Panc1 (cell line): ENCODE measurements at regions not wholly inside any gene's neighbourhood (a gene's known extent, or its start where the extent isn't known, plus 50 kb on each side); places are given as distances from the start of the nearest gene placed in this dataset.

Experiments used
- ATAC-seq: fragments of 200-7000 bp; cut with Tn5 transposase; 2 replicates; pipeline ENCODE4 v1.9.1; 2020; ENCODE audit warnings: mild to moderate bottlenecking, moderate library complexity
- BruUV-seq: library from RNA; stranded (reverse); fragments of 400-500 nt; replicated peaks from 2 replicates; lab custom pipeline; 2021; lab: Mats Ljungman, UMichigan
- CTCF ChIA-PET: fragments of 300-600 bp; sonication (Branson Sonifier 250); formaldehyde crosslinking; loops from one replicate; lab custom pipeline; 2022; ENCODE audit warnings: antibody characterized with exemption; lab: Charles Lee
- POLR2A ChIA-PET: fragments of 300-600 bp; sonication (Branson Sonifier 250); formaldehyde crosslinking; loops from one replicate; lab custom pipeline; 2022; ENCODE audit warnings: antibody characterized with exemption; lab: Charles Lee
- DNase-seq: peaks from one replicate; pipeline ENCODE4 v3.0.0-alpha.2; 2010; ENCODE audit warnings: low read depth, low spot score
- H3K27ac ChIP-seq: 2 replicates; pipeline ENCODE4 v1.5.1; 2011; ENCODE audit warnings: mild to moderate bottlenecking, low read length, inconsistent platforms
- H3K27me3 ChIP-seq: fragments of 200-500 bp; sonication (Bioruptor generic); 2 replicates; pipeline ENCODE4 v1.6.0; 2014; ENCODE audit warnings: low read length, inconsistent platforms; ENCODE audit not compliant: control insufficient read depth, insufficient read depth
- H3K36me3 ChIP-seq: fragments of 200-500 bp; sonication (Bioruptor generic); 2 replicates; pipeline ENCODE4 v1.5.1; 2014; ENCODE audit warnings: inconsistent platforms, mild to moderate bottlenecking, low read length, moderate library complexity; ENCODE audit not compliant: control insufficient read depth, insufficient read depth
- H3K4me1 ChIP-seq: 2 replicates; pipeline ENCODE4 v1.5.1; 2011; ENCODE audit warnings: inconsistent platforms, mild to moderate bottlenecking, low read length, moderate library complexity; ENCODE audit not compliant: control insufficient read depth, insufficient read depth
- H3K4me3 ChIP-seq, 2 experiments: 2 replicates each; pipeline ENCODE4 v1.5.1; 2011 to 2012; ENCODE audit warnings: low read depth in 2 of 2, low read length in 2 of 2, mild to moderate bottlenecking in 2 of 2, inconsistent platforms in 1 of 2, moderate library complexity in 1 of 2
- H3K9me3 ChIP-seq: fragments of 200-500 bp; sonication (Bioruptor generic); 2 replicates; pipeline ENCODE4 v1.5.1; 2014; ENCODE audit warnings: low read depth, mild to moderate bottlenecking, inconsistent platforms, low read length, moderate library complexity; ENCODE audit not compliant: control insufficient read depth, insufficient read depth
- POLR2AphosphoS5 ChIP-seq: IDR thresholded peaks from 2 replicates; pipeline ENCODE4 v1.6.1; 2012; ENCODE audit warnings: mild to moderate bottlenecking, low read depth, low read length, moderate library complexity
- SIN3A ChIP-seq: IDR thresholded peaks from 2 replicates; pipeline ENCODE4 v1.6.1; 2012; ENCODE audit warnings: low read depth, mild to moderate bottlenecking, low read length, moderate library complexity, borderline replicate concordance; ENCODE audit not compliant: insufficient read depth
- TCF7L2 ChIP-seq: IDR thresholded peaks from 2 replicates; pipeline ENCODE4 v1.6.1; 2011; ENCODE audit warnings: mild to moderate bottlenecking, low read depth, low read length, inconsistent platforms
- in situ Hi-C: cut with HindIII; loops from 2 replicates; pipeline ENCODE4 v1.10.0; 2016; ENCODE audit warnings: low sequenced_read_pairs, low pct_unique_long_range_greater_than_20kb
- intact Hi-C: fragments of 100-400 bp; cut with micrococcal nuclease; formaldehyde crosslinking; loops from one replicate; pipeline ENCODE4 v1.10.0; 2022; ENCODE audit not compliant: unreplicated experiment
- TF ChIP-seq, protein P1 (sequence below), 2 experiments: IDR thresholded peaks; 2 replicates each; pipeline ENCODE4 v1.6.1; 2011 to 2012; ENCODE audit warnings: low read depth in 2 of 2, control low read depth in 1 of 2, low read length in 1 of 2, mild to moderate bottlenecking in 1 of 2, moderate library complexity in 1 of 2; ENCODE audit not compliant: insufficient read depth in 1 of 2
- TF ChIP-seq, protein P2 (sequence below): fragments of 450-650 bp; IDR thresholded peaks from 2 replicates; pipeline ENCODE4 v1.5.1; 2017; ENCODE audit warnings: mild to moderate bottlenecking

DNA sequence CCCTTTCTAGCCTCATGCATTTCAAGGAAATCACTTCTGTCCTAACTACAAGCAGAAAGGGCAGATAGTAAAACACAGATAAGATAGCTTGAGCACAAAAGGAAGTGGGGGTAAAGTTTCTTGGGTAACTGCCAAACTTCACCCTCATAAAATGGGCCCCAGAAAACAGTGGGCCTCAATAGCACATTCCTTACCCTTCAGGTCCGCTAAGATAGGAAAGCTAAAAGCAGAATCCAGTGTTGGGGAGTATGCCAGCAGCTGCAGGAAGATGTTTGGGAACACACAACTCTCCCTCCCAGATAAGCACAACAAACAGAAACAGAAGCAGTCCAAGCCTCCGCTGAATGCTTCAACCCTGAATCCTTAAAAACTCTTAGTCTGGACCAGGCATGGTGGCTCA is 110.9 kb upstream of the MGAT4C start:
- no peaks in the 10 kb centered on the region for H3K36me3 ChIP-seq
- intact Hi-C loops (no loop called here), in situ Hi-C loops (no loop called here)
- BruUV-seq: no TSS peak
- POLR2A ChIA-PET: no interaction called here
- H3K27ac ChIP-seq: no peak overlapping the region
- TF ChIP-seq SIN3A (no peak), POLR2AphosphoS5 (no peak), TCF7L2 (no peak)
- TF ChIP-seq, protein P1, sequence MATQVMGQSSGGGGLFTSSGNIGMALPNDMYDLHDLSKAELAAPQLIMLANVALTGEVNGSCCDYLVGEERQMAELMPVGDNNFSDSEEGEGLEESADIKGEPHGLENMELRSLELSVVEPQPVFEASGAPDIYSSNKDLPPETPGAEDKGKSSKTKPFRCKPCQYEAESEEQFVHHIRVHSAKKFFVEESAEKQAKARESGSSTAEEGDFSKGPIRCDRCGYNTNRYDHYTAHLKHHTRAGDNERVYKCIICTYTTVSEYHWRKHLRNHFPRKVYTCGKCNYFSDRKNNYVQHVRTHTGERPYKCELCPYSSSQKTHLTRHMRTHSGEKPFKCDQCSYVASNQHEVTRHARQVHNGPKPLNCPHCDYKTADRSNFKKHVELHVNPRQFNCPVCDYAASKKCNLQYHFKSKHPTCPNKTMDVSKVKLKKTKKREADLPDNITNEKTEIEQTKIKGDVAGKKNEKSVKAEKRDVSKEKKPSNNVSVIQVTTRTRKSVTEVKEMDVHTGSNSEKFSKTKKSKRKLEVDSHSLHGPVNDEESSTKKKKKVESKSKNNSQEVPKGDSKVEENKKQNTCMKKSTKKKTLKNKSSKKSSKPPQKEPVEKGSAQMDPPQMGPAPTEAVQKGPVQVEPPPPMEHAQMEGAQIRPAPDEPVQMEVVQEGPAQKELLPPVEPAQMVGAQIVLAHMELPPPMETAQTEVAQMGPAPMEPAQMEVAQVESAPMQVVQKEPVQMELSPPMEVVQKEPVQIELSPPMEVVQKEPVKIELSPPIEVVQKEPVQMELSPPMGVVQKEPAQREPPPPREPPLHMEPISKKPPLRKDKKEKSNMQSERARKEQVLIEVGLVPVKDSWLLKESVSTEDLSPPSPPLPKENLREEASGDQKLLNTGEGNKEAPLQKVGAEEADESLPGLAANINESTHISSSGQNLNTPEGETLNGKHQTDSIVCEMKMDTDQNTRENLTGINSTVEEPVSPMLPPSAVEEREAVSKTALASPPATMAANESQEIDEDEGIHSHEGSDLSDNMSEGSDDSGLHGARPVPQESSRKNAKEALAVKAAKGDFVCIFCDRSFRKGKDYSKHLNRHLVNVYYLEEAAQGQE (IDR thresholded peaks at IDR 0.05; ENCODE audit: insufficient read depth in 1 of 2, low read depth in 2 of 2, low read length in 1 of 2): no peak
- TF ChIP-seq, protein P2, sequence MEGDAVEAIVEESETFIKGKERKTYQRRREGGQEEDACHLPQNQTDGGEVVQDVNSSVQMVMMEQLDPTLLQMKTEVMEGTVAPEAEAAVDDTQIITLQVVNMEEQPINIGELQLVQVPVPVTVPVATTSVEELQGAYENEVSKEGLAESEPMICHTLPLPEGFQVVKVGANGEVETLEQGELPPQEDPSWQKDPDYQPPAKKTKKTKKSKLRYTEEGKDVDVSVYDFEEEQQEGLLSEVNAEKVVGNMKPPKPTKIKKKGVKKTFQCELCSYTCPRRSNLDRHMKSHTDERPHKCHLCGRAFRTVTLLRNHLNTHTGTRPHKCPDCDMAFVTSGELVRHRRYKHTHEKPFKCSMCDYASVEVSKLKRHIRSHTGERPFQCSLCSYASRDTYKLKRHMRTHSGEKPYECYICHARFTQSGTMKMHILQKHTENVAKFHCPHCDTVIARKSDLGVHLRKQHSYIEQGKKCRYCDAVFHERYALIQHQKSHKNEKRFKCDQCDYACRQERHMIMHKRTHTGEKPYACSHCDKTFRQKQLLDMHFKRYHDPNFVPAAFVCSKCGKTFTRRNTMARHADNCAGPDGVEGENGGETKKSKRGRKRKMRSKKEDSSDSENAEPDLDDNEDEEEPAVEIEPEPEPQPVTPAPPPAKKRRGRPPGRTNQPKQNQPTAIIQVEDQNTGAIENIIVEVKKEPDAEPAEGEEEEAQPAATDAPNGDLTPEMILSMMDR: no peak
- no peak overlapping the region for H3K4me3 ChIP-seq
- H3K4me1 ChIP-seq: no peaks in the 10 kb centered on the region
- ATAC-seq (no peak), DNase-seq (no peak)
- CTCF ChIA-PET: no interaction called here
- no peaks in the 10 kb centered on the region for H3K27me3 ChIP-seq
- H3K9me3 ChIP-seq: no peaks in the 10 kb centered on the region

DNA sequence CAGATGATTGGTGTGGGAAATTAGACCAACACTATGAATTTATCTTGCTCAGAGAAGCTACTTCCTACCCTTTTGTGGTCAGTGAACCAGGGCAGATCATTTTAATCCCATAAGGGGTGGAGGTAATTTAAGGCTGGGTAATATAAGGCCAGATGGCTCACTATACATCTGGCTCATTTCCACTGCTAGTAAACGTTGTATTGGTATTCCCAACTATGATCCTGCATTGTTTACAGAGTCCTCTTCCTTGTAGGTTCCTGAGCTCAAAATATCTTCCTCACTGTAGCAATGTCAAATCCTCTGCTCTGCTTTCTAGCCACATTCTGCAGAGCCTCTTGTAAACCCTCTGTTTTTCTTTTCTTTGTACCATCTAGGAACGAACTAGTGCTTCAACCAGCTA is 93.0 kb upstream of the MGAT4C start:
- H3K4me3 ChIP-seq: no peak overlapping the region
- ATAC-seq: no peak
- H3K4me1 ChIP-seq: no peaks in the 10 kb centered on the region
- H3K27me3 ChIP-seq: no peaks in the 10 kb centered on the region
- H3K9me3 ChIP-seq: no peaks in the 10 kb centered on the region
- intact Hi-C loops (no loop called here), in situ Hi-C loops (no loop called here)
- BruUV-seq: no TSS peak
- no peak for DNase-seq
- H3K27ac ChIP-seq: no peak overlapping the region
- H3K36me3 ChIP-seq: no peaks in the 10 kb centered on the region
- ChIA-PET CTCF (interaction anchor here (0.6 kb wide), 1 partner anchor 14 kb away, joined by 4 read pairs; no protein-coding TSS in a partner anchor), POLR2A (no interaction called here)
- TF ChIP-seq, protein P1 (IDR thresholded peaks at IDR 0.05; ENCODE audit: insufficient read depth in 1 of 2, low read depth in 2 of 2, low read length in 1 of 2): no peak
- TF ChIP-seq SIN3A: no peak
